Lower lobe of right lung (tissue), 2 donors: ENCODE measurements at regions not wholly inside any gene's neighbourhood (a gene's known extent, or its start where the extent isn't known, plus 50 kb on each side); places are given as distances from the start of the nearest gene placed in this dataset.

Source experiments
- ATAC-seq, 2 donors: fragments of 200-7000 bp; cut with Tn5 transposase; one replicate each; pipeline ENCODE4 v1.9.1; 2020 to 2022; ENCODE audit warnings: mild to moderate bottlenecking in 2 of 2, moderate library complexity in 2 of 2
- DNase-seq: peaks from one replicate; pipeline ENCODE4 v3.0.0-alpha.2; 2020
- H3K27ac ChIP-seq: fragments of 200-600 bp; one replicate; pipeline ENCODE4 v1.8.0; 2022
- H3K27me3 ChIP-seq: fragments of 200-600 bp; one replicate; pipeline ENCODE4 v1.8.0; 2022; ENCODE audit warnings: low read depth
- H3K36me3 ChIP-seq: fragments of 200-600 bp; one replicate; pipeline ENCODE4 v1.8.0; 2022; ENCODE audit warnings: mild to moderate bottlenecking
- H3K4me1 ChIP-seq: fragments of 200-600 bp; one replicate; pipeline ENCODE4 v1.8.0; 2022
- H3K4me3 ChIP-seq: fragments of 200-600 bp; one replicate; pipeline ENCODE4 v1.8.0; 2022; ENCODE audit warnings: mild to moderate bottlenecking
- H3K9me3 ChIP-seq: fragments of 200-600 bp; one replicate; pipeline ENCODE4 v1.8.0; 2022
- CTCF ChIP-seq: fragments of 200-600 bp; IDR thresholded peaks from one replicate; pipeline ENCODE4 v1.8.0; 2022; ENCODE audit warnings: antibody characterized with exemption, mild to moderate bottlenecking
- intact Hi-C: fragments of 100-400 bp; cut with DNase I; formaldehyde crosslinking; loops from one replicate; pipeline ENCODE4 v1.11.0; 2022
- donor health status: DM: no; HTN: yes; CAD: no; lungs with severe emphysema.

- intact Hi-C loops, result no loop called here
- peaks cover 7% of the 10 kb centered on the region for H3K4me1 ChIP-seq
- H3K4me3 ChIP-seq, result no peak overlapping the region
- H3K27ac ChIP-seq, result no peak overlapping the region
- no peak for DNase-seq
- no peak for TF ChIP-seq CTCF
- H3K36me3 ChIP-seq, result no peaks in the 10 kb centered on the region
- ATAC-seq, result no peak
- H3K9me3 ChIP-seq, result peaks cover 4% of the 10 kb centered on the region
- peaks cover 4% of the 10 kb centered on the region for H3K27me3 ChIP-seq
These were observed 81.7 kb upstream of the TMPRSS2 start for GRCh38 chr21:41589620-41590175.

DNA sequence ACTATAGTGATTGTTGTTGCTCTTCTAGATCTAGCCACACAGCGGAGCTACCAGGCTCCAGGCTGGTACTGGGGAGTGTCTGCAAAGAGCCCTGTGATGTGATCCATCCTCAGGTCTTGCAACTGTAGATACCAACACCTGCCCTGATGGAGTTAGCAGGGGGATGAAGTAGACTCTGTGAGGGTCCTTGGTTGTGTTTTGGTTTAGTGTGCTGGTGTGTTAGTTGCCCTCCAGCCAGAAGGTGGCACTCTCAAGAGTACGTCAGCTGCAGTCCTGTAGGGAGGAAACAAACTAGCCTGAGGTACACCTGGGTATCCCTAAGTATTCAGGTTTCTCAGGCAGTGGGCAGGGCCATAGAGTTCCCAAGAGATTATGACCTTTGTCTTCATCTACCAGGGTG is 81.2 kb upstream of the TMPRSS2 start:
- TF ChIP-seq CTCF, result no peak

DNA sequence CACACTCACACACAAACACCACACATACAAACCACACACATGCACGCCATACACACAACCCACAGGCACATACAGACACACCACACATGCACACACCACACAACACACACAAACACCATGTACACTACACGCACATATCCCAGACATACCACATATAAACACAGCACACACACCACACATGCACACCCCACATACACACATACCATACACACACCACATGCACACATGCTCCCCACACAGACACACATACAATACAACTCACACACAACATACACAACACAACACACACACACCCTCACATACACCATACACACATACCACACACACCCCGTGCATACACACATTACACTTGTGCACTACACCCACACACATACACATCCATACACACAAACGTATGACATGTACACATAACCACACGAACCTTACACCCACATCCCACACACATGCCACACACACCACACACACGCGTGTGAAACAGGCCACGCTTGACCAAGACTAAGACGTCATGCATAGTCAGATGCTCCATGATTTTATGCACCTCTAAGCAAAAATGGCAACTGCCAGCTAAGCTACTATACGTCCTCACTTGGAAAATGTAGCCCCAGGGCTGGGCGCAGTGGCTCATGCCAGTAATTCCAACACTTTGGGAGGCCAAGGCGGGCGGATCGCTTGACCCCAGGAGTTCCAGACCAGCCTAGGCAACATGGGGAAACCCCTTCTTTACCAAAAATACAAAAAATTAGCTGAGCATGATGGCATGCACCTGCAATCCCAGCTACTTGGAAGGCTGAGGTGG is 77.4 kb upstream of the TMPRSS2 start:
- intact Hi-C loops, result no loop called here
- Histone ChIP-seq H3K27me3 (no peaks in the 10 kb centered on the region), H3K36me3 (no peaks in the 10 kb centered on the region), H3K4me1 (no peaks in the 10 kb centered on the region), H3K4me3 (no peak overlapping the region), H3K27ac (no peak overlapping the region), H3K9me3 (peaks cover 4% of the 10 kb centered on the region)
- ATAC-seq, result no peak
- TF ChIP-seq CTCF, result no peak
- no peak for DNase-seq

More for the DNA sequence above, 81.2 kb upstream of the TMPRSS2 start:
- H3K9me3 ChIP-seq, result peaks cover 4% of the 10 kb centered on the region
- peaks cover 4% of the 10 kb centered on the region for H3K4me1 ChIP-seq
- peaks cover 4% of the 10 kb centered on the region for H3K27me3 ChIP-seq
- no peak overlapping the region for H3K27ac ChIP-seq
- H3K4me3 ChIP-seq, result no peak overlapping the region
- no peak for DNase-seq
- no peak for ATAC-seq
- no peaks in the 10 kb centered on the region for H3K36me3 ChIP-seq
- intact Hi-C loops, result no loop called here

GRCh38 chr21:41584603-41585176 is 76.7 kb upstream of the TMPRSS2 start:
- intact Hi-C loops, result no loop called here
- Histone ChIP-seq H3K36me3 (no peaks in the 10 kb centered on the region), H3K4me1 (no peaks in the 10 kb centered on the region), H3K4me3 (no peak overlapping the region), H3K9me3 (peaks cover 4% of the 10 kb centered on the region), H3K27me3 (no peaks in the 10 kb centered on the region), H3K27ac (no peak overlapping the region)
- no peak for ATAC-seq
- TF ChIP-seq CTCF, result no peak
- DNase-seq, result no peak

DNA sequence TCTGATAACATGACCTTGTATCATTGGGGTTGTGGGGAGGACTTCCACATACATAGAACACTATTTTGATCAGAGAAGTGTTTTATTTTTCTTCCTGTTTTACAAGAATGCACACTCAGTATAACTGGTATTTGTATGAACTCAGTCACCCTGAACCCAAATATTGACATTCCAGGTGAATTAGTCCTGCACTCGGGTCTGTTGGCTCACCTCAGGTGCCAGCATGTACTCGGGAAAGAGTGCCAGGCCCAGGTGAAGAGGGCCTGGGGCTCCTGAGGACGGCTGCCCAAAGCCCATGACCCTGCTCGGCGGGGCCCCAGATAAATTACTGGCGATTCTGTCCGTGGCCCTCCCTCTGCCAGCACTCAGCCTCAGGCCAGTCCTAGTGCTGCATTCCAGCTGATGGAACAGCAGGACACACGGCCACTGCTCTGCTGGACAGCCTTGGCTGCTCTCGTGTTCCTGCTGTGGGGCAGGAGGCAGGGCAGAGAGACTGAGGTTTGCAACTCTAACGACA is 75.4 kb upstream of the TMPRSS2 start:
- Histone ChIP-seq H3K27ac (peak overlapping the region; percentile 68), H3K9me3 (peaks cover 10% of the 10 kb centered on the region), H3K27me3 (no peaks in the 10 kb centered on the region), H3K4me1 (no peaks in the 10 kb centered on the region), H3K4me3 (no peak overlapping the region), H3K36me3 (no peaks in the 10 kb centered on the region)
- ATAC-seq, result peak; percentile 94 to 97
- peak; percentile 88 for DNase-seq
- TF ChIP-seq CTCF, result no peak
- intact Hi-C loops, result no loop called here
